DOHH2 (cell line): ENCODE measurements at regions not wholly inside any gene's neighbourhood (a gene's known extent, or its start where the extent isn't known, plus 50 kb on each side); places are given as distances from the start of the nearest gene placed in this dataset.

Experiments used
- EZH2phosphoT487 ChIP-seq: fragments of 200-600 bp; sonication (generic); IDR thresholded peaks from 2 replicates; pipeline ENCODE4 v1.6.1; 2017; ENCODE audit warnings: borderline replicate concordance, mild to moderate bottlenecking, antibody characterized with exemption, low read length, moderate library complexity, mixed read lengths
- TF ChIP-seq, protein P1 (sequence below): fragments of 200-600 bp; sonication (generic); IDR thresholded peaks from one replicate; pipeline ENCODE4 v1.5.1; 2014; ENCODE audit warnings: antibody characterized with exemption, mild to moderate bottlenecking, low read depth, low read length; ENCODE audit not compliant: poor library complexity, severe bottlenecking

DNA sequence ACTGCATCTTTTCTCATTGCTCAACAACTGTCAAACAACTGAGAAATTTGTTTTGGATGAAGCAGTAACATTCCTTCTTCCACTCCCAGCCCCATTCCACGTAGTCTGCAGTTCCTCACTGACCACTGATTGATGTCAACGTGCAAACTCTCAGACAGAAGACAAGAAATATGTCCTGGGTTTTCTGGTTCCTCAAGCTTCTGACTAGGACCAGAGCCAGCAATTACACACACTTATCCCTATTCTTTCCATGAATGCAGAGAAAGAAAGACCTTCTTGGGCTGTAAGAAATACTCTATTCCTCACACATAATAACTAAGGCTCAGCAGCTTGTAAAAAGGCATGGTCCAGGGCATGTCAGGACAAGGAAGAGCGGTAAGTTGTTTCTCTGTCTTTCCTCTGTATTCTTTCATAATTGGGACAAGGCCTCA, 790.1 kb upstream of the SLC35B3 start:
- TF ChIP-seq, protein P1, sequence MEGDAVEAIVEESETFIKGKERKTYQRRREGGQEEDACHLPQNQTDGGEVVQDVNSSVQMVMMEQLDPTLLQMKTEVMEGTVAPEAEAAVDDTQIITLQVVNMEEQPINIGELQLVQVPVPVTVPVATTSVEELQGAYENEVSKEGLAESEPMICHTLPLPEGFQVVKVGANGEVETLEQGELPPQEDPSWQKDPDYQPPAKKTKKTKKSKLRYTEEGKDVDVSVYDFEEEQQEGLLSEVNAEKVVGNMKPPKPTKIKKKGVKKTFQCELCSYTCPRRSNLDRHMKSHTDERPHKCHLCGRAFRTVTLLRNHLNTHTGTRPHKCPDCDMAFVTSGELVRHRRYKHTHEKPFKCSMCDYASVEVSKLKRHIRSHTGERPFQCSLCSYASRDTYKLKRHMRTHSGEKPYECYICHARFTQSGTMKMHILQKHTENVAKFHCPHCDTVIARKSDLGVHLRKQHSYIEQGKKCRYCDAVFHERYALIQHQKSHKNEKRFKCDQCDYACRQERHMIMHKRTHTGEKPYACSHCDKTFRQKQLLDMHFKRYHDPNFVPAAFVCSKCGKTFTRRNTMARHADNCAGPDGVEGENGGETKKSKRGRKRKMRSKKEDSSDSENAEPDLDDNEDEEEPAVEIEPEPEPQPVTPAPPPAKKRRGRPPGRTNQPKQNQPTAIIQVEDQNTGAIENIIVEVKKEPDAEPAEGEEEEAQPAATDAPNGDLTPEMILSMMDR: no peak
- TF ChIP-seq EZH2phosphoT487: no peak
